ENCODE measurements at regions not wholly inside any gene's neighbourhood (a gene's known extent, or its start where the extent isn't known, plus 50 kb on each side); places are given as distances from the start of the nearest gene placed in this dataset.

DNA sequence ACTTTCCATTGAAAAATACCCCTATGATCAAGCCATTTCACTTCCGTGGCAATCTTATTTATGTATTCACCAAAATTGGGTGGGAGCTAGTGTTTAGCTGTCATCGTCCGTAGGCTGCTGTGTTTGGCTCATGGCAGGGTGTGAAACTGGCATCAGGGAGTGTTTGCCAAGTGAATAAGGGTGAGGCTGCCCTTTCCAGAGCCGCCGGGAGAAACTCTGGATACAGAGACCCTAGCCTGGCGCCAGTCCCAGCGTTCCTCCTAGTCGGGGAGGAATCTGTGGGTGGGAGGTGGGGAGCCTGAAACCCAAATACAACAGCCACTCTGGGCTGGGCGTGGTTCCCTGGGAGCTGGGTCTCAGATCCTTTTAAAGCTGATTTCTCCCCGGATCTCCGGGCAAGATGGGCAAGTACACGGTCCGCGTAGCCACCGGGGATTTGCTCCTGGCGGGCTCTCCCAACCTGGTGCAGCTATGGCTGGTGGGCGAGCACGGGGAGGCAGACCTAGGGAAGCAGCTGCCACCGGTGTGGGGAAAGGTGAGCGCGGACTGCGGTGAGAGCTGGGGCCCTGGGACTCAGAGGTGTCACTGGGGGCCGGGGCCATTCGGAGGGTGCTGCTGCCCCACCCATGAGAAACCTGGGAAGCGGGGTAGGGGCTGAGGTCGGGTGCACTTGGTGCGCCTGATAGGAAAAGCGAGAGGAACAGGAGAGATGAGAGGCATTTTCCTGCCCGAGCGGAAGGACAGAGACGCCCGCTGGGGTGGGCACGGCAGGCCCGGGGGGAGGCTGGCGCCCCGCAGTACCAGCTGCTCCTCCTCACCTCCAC, 62.1 kb upstream of the TEKT1 start:
- Histone ChIP-seq H3K27ac (ENCODE audit: low read depth, low read length) (no peak overlapping the region), H3K4me1 (ENCODE audit: control insufficient read depth, insufficient read depth, low read length) (no peaks in the 10 kb centered on the region), H3K36me3 (ENCODE audit: control insufficient read depth, insufficient read depth, low read length) (no peaks in the 10 kb centered on the region), H3K9ac (ENCODE audit: low read length) (no peak overlapping the region), H3K4me3 (ENCODE audit: low read length) (no peak overlapping the region), H3K27me3 (ENCODE audit: control insufficient read depth, insufficient read depth, low read length) (peaks cover 17% of the 10 kb centered on the region)

DNA sequence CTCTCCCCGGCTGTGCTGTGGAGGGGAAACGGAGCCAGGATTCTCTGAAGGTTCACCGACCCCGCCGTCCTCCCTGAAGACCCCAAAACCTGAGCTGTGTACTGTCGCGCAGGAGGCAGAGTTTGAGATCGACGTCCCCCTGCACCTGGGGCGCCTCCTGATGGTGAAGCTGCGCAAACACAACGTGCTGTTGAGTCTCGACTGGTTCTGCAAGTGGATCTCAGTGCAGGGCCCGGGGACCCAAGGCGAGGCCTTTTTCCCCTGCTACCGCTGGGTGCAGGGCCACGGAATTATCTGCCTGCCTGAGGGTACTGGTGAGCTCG, 62.6 kb upstream of the TEKT1 start:
- no peaks in the 10 kb centered on the region for H3K4me1 ChIP-seq (ENCODE audit: control insufficient read depth, insufficient read depth, low read length)
- no peak overlapping the region for H3K4me3 ChIP-seq (ENCODE audit: low read length)
- no peak overlapping the region for H3K27ac ChIP-seq (ENCODE audit: low read depth, low read length)
- no peaks in the 10 kb centered on the region for H3K36me3 ChIP-seq (ENCODE audit: control insufficient read depth, insufficient read depth, low read length)
- H3K9ac ChIP-seq (ENCODE audit: low read length): no peak overlapping the region
- peaks cover 17% of the 10 kb centered on the region for H3K27me3 ChIP-seq (ENCODE audit: control insufficient read depth, insufficient read depth, low read length)

DNA sequence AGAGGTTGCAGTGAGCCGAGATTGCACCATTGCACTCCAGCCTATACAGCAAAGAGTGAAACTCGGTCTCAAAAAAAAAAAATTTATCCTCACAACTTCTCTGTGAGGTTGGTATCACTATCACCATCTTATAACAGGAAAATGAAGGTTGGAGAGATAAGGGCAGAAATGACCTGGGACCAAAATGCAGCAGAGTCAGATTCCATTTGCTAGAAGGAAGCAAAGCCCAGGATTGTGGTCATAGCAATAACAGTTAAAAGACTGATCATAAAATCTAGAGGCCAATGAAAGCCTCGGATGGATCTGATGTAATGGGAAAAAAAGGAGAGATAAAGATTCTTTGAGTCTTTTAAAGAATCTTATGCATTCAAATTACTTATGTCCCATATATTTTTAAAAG, 69.6 kb upstream of the TEKT1 start:
- Histone ChIP-seq H3K9ac (ENCODE audit: low read length) (no peak overlapping the region), H3K36me3 (ENCODE audit: control insufficient read depth, insufficient read depth, low read length) (no peaks in the 10 kb centered on the region), H3K4me1 (ENCODE audit: control insufficient read depth, insufficient read depth, low read length) (no peaks in the 10 kb centered on the region), H3K27ac (ENCODE audit: low read depth, low read length) (no peak overlapping the region), H3K4me3 (ENCODE audit: low read length) (no peak overlapping the region), H3K27me3 (ENCODE audit: control insufficient read depth, insufficient read depth, low read length) (peaks cover 2% of the 10 kb centered on the region)

DNA sequence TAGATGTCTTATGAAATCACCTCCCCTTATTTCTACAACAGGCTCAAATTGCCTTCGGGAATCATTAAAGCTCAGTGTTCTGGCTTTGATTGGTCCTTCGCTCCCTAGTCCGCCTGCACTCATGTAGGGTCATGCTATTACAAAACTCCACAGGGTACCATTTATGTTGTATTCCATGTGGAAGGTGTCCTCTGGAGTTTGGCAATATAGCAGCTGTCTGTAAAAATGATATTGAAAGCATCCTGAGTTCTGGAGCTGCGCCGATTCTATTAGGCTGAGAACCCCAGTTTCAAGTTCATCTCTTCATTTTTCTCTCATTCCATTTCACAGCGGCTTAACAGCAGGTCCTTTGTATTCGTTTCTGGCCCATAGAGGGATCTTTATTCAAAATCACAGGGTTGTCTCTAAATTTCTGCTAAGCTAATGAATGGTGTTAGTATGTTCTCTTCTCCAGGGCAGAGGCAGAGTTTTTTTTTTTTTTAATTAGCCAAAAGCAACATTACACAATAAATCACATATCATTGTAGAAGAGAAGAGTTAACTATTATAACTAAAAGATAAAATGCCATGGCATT, 71.9 kb upstream of the TEKT1 start:
- Histone ChIP-seq H3K27ac (ENCODE audit: low read depth, low read length) (no peak overlapping the region), H3K27me3 (ENCODE audit: control insufficient read depth, insufficient read depth, low read length) (no peaks in the 10 kb centered on the region), H3K9ac (ENCODE audit: low read length) (no peak overlapping the region), H3K4me1 (ENCODE audit: control insufficient read depth, insufficient read depth, low read length) (no peaks in the 10 kb centered on the region), H3K4me3 (ENCODE audit: low read length) (no peak overlapping the region), H3K36me3 (ENCODE audit: control insufficient read depth, insufficient read depth, low read length) (no peaks in the 10 kb centered on the region)

DNA sequence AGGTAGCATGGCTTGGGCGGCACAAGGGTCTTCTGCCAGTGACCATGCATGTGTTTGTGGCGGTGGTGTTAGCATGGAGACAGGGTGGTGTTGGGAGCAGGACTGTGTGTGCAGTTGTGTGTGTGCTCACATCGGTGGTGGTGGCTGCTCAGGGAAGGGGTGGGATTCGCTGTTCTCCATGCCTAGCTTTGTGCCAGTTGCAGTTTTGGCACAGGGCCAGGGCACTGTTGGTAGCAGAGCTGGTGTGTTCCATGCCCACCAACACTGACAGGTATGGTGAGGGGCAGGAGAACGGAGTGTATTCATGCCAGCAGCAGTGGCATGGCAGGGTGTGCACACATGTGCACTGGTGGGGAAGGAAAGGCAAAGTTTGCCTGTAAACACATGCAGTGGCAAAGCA, 77.3 kb upstream of the TEKT1 start:
- H3K9ac ChIP-seq (ENCODE audit: low read length): no peak overlapping the region
- H3K36me3 ChIP-seq (ENCODE audit: control insufficient read depth, insufficient read depth, low read length): no peaks in the 10 kb centered on the region
- H3K4me1 ChIP-seq (ENCODE audit: control insufficient read depth, insufficient read depth, low read length): no peaks in the 10 kb centered on the region

DNA sequence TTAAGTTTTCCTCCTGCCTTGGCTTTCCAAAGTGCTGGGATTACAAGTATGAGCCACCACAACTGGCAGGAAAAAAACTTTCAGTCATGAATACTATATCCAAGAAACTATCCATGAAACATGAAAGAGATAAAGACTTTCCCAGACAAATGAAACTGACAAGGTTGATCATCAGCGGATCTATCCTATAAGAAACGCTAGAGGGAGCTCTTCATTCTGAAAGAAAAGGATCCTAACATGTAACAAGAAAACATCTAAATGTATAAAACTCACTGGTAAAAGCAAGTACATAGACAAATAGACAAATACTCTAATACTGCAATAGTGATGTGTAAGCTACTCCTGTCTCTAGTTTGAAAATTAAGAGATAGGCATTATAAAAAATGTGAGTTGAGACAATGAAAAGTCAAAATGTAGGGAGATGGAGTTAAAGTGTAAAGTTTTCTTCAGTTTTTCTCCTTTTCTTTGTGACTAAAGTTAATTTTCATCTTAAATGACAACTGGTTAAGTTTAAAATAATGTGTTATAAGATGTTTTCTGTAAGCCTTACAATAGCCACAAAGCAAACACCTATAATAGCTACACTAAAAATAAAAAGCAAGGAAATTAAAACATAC, 79.6 kb upstream of the TEKT1 start:
- H3K4me3 ChIP-seq (ENCODE audit: low read length): no peak overlapping the region
- H3K4me1 ChIP-seq (ENCODE audit: control insufficient read depth, insufficient read depth, low read length): no peaks in the 10 kb centered on the region
- H3K27me3 ChIP-seq (ENCODE audit: control insufficient read depth, insufficient read depth, low read length): no peaks in the 10 kb centered on the region
- H3K27ac ChIP-seq (ENCODE audit: low read depth, low read length): no peak overlapping the region
- no peak overlapping the region for H3K9ac ChIP-seq (ENCODE audit: low read length)
- no peaks in the 10 kb centered on the region for H3K36me3 ChIP-seq (ENCODE audit: control insufficient read depth, insufficient read depth, low read length)

More for the DNA sequence above, 77.3 kb upstream of the TEKT1 start:
- no peak overlapping the region for H3K27ac ChIP-seq (ENCODE audit: low read depth, low read length)
- no peak overlapping the region for H3K4me3 ChIP-seq (ENCODE audit: low read length)
- no peaks in the 10 kb centered on the region for H3K27me3 ChIP-seq (ENCODE audit: control insufficient read depth, insufficient read depth, low read length)

DNA sequence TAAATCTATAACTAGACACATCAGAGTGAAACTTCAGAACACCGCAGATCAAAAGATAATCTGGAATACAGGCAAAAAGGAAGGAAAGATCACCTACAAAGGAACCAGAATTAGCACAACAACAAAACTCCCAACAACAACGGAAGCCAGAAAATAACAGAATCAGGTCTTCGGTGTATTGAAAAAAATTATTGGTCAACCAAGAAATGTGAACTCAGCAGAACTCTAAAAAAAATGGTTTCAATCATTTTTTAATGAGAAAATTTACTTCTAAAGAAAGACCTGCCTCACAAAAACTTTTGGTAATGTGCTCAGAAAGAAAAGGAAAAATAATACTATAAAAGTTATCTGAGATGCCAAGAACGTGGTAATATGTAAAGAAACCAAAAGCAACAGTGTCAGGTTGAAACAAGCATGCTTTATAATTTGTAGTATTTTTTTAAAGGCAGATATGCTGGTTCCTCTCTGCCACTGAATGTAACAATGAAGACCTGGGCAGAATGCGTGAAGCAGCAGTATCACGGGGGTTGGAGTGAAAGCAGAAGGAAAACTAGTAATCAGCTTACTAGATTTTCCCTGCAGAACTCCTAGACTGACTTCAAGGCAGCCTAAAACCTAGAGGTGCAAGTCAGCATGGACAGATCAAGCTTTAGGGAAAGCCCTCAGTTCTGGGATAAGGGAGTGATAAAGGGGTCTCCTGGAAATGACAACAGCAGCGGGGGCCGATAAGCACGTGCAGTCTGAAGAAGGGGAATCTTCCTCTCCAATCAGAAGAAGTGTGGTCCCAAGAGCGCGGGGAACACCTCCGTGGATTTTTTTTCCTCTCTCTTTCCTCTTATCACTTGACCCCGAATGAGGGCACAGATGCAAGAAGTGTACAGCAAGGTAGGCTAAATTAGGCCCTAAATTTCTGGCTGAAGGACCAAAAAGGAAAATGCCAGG, 80.9 kb upstream of the TEKT1 start:
- H3K27ac ChIP-seq (ENCODE audit: low read depth, low read length): no peak overlapping the region

DNA sequence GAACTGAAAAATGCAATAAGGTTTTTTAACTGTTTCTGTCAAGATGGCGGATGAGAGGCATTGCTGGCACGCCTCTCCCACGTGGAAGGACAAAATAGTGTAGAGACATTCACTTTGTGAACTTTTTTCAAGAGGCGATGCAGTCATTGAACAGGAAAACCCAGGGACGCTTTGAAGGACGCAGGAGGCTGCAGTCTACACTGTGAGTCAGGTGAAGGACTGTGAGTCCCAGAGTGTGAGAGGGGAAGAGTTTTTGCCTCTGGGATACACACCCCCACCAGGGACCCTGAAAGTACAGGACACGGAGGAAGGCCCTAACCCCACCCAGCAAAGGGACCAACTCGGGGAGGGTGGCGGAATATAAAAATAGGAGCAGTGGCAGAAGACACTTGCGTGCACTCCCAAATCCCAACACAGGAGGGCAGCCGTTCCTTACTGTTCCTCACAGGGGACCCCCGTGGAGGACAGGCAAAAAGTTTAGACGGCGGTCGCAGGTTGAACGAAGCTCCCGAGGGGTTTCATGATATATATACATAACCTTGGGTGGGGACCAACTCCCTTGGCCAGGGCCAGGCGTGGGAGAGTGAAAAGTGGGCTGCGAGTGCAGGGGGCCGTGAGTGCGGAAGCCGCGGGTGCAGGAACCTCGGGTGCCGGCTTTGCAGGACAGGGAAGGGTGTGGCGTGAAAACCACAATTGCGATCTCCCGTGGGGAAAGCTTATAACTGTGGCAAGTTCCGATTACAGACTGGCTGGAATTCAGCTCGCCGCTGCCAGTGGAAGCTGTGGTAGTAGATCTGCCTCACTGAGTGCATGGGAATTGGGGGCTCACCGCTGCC, 82.0 kb upstream of the ALOX12 start:
- no peak overlapping the region for H3K9ac ChIP-seq (ENCODE audit: low read length)
- no peak overlapping the region for H3K27ac ChIP-seq (ENCODE audit: low read depth, low read length)
- H3K27me3 ChIP-seq (ENCODE audit: control insufficient read depth, insufficient read depth, low read length): no peaks in the 10 kb centered on the region
- no peaks in the 10 kb centered on the region for H3K36me3 ChIP-seq (ENCODE audit: control insufficient read depth, insufficient read depth, low read length)
- H3K4me1 ChIP-seq (ENCODE audit: control insufficient read depth, insufficient read depth, low read length): no peaks in the 10 kb centered on the region
- H3K4me3 ChIP-seq (ENCODE audit: low read length): peak overlapping the region; percentile 28

More for the DNA sequence above, 80.9 kb upstream of the TEKT1 start:
- no peaks in the 10 kb centered on the region for H3K4me1 ChIP-seq (ENCODE audit: control insufficient read depth, insufficient read depth, low read length)
- H3K4me3 ChIP-seq (ENCODE audit: low read length): no peak overlapping the region
- H3K9ac ChIP-seq (ENCODE audit: low read length): no peak overlapping the region
- H3K36me3 ChIP-seq (ENCODE audit: control insufficient read depth, insufficient read depth, low read length): no peaks in the 10 kb centered on the region
- H3K27me3 ChIP-seq (ENCODE audit: control insufficient read depth, insufficient read depth, low read length): no peaks in the 10 kb centered on the region

DNA sequence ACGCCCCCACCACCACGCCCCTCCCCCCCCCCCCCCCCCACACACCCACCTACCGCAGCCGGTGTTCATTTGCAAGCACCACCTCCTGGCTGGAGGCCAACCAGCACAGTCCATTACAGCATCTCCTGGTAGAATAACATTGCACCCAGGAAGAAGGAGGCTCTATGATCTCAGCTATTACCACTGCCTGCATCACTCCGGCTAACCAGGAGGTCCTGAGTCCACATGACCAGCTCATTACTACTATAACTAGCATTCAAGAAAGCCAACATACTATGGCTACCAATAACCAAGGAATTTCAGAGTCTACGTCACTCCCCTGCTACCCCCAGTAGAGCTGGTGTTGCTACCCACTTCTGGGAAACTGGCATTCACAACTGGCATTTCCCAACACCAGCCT, 81.1 kb upstream of the ALOX12 start:
- Histone ChIP-seq H3K27ac (ENCODE audit: low read depth, low read length) (no peak overlapping the region), H3K27me3 (ENCODE audit: control insufficient read depth, insufficient read depth, low read length) (no peaks in the 10 kb centered on the region), H3K9ac (ENCODE audit: low read length) (no peak overlapping the region), H3K4me1 (ENCODE audit: control insufficient read depth, insufficient read depth, low read length) (no peaks in the 10 kb centered on the region), H3K36me3 (ENCODE audit: control insufficient read depth, insufficient read depth, low read length) (no peaks in the 10 kb centered on the region), H3K4me3 (ENCODE audit: low read length) (no peak overlapping the region)

DNA sequence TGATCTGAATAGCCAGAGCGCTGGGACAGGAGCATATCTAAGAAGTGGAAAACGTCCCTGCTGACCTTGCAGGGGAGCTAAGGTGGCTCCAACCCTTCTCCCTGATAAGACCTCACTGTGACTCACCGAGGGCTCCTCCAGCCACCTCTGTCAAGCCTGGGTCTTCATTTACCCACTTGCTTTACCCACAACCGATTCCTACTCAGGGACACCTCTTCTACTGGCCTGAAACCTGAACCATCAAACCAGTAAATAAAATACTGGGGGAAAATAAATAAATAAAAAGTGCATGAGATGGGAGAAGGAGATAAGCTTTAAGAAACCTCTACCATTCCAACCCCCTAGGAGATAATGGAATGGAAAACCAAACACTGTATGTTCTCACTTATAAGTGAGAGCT, 80.2 kb upstream of the ALOX12 start:
- Histone ChIP-seq H3K27me3 (ENCODE audit: control insufficient read depth, insufficient read depth, low read length) (no peaks in the 10 kb centered on the region), H3K27ac (ENCODE audit: low read depth, low read length) (no peak overlapping the region), H3K4me3 (ENCODE audit: low read length) (no peak overlapping the region), H3K36me3 (ENCODE audit: control insufficient read depth, insufficient read depth, low read length) (no peaks in the 10 kb centered on the region), H3K9ac (ENCODE audit: low read length) (no peak overlapping the region), H3K4me1 (ENCODE audit: control insufficient read depth, insufficient read depth, low read length) (no peaks in the 10 kb centered on the region)

DNA sequence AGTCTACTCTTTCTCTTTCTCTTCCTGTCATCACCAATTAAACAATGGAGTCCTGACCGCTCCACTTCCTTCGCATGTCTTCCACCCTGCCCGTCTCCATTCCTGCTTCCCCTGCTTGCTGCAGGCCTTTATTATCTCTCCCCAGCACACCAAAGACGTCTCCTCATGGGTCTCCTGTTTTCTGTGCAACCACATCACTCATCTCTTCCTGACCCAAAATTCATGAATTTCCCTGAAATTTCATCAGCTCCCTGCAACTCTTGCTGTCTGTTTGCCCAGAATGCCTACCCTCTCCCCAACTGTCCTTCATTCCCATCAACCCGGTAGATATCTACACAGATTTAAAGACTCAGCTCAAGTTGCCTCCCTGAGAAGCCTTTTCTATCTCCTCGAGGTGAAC, 76.7 kb upstream of the ALOX12 start:
- Histone ChIP-seq H3K4me3 (ENCODE audit: low read length) (no peak overlapping the region), H3K36me3 (ENCODE audit: control insufficient read depth, insufficient read depth, low read length) (no peaks in the 10 kb centered on the region), H3K27me3 (ENCODE audit: control insufficient read depth, insufficient read depth, low read length) (no peaks in the 10 kb centered on the region), H3K4me1 (ENCODE audit: control insufficient read depth, insufficient read depth, low read length) (no peaks in the 10 kb centered on the region), H3K9ac (ENCODE audit: low read length) (no peak overlapping the region), H3K27ac (ENCODE audit: low read depth, low read length) (no peak overlapping the region)

Measured in rectal smooth muscle tissue (tissue), 1 donor.